ENCODE measurements at regions not wholly inside any gene's neighbourhood (a gene's known extent, or its start where the extent isn't known, plus 50 kb on each side); places are given as distances from the start of the nearest gene placed in this dataset.

DNA sequence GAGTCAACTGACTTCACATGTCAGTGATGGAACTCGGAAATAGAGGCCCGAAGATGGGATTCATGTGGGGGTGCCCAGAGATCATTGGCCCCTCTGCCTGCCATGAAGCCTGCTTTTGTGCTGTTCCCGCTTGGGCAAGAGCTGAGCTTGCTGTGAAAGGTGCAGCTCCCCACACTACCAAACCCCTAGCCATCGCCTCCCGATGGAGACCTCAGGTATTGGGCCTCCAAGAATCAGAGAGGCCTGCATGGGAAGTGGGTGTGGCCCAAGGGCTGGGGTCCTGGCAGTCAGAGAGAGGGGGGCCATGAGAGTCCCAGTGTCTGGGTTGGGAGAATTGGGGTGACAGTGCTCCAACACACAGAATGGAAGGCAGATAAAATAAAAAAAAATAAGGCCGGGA lies 160.9 kb downstream of the SOD2 start:
- TF ChIP-seq, protein P1, sequence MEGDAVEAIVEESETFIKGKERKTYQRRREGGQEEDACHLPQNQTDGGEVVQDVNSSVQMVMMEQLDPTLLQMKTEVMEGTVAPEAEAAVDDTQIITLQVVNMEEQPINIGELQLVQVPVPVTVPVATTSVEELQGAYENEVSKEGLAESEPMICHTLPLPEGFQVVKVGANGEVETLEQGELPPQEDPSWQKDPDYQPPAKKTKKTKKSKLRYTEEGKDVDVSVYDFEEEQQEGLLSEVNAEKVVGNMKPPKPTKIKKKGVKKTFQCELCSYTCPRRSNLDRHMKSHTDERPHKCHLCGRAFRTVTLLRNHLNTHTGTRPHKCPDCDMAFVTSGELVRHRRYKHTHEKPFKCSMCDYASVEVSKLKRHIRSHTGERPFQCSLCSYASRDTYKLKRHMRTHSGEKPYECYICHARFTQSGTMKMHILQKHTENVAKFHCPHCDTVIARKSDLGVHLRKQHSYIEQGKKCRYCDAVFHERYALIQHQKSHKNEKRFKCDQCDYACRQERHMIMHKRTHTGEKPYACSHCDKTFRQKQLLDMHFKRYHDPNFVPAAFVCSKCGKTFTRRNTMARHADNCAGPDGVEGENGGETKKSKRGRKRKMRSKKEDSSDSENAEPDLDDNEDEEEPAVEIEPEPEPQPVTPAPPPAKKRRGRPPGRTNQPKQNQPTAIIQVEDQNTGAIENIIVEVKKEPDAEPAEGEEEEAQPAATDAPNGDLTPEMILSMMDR (IDR thresholded peaks at IDR 0.05), result no peak
- no peak for TF ChIP-seq ZFX (IDR thresholded peaks at IDR 0.05; ENCODE audit: borderline replicate concordance)

Data from 22Rv1 (cell line).